ENCODE measurements at regions not wholly inside any gene's neighbourhood (a gene's known extent, or its start where the extent isn't known, plus 50 kb on each side); places are given as distances from the start of the nearest gene placed in this dataset.

- Histone ChIP-seq H3K4me1 (ENCODE audit: insufficient read depth, low read length) (no peaks in the 10 kb centered on the region), H4K20me1 (ENCODE audit: insufficient read depth, low read length) (no peaks in the 10 kb centered on the region), H3K4me3 (ENCODE audit: insufficient read depth, low read length) (no peak overlapping the region), H3K4me2 (ENCODE audit: insufficient read depth, low read length) (no peak overlapping the region), H3K27me3 (ENCODE audit: insufficient read depth, low read length) (no peaks in the 10 kb centered on the region), H3K79me2 (ENCODE audit: insufficient read depth, low read length) (no peaks in the 10 kb centered on the region), H2AFZ (ENCODE audit: low read length) (no peak overlapping the region), H3K27ac (ENCODE audit: low read depth, low read length) (no peak overlapping the region), H3K9me3 (ENCODE audit: low read depth, low read length) (no peaks in the 10 kb centered on the region), H3K36me3 (ENCODE audit: insufficient read depth, low read length) (no peaks in the 10 kb centered on the region)
- TF ChIP-seq CTCF (IDR thresholded peaks at IDR 0.05; ENCODE audit: extremely low read depth, low read depth, low read length), result no peak
- no peak for DNase-seq (ENCODE audit: insufficient read length, low spot score, missing footprints)
Observed at GRCh38 chr4:56251556-56251955, 135.7 kb downstream of the AASDH start.

- Histone ChIP-seq H3K27me3 (ENCODE audit: insufficient read depth, low read length) (no peaks in the 10 kb centered on the region), H3K36me3 (ENCODE audit: insufficient read depth, low read length) (no peaks in the 10 kb centered on the region), H4K20me1 (ENCODE audit: insufficient read depth, low read length) (no peaks in the 10 kb centered on the region), H3K4me1 (ENCODE audit: insufficient read depth, low read length) (no peaks in the 10 kb centered on the region), H3K79me2 (ENCODE audit: insufficient read depth, low read length) (no peaks in the 10 kb centered on the region), H3K4me3 (ENCODE audit: insufficient read depth, low read length) (no peak overlapping the region), H3K9me3 (ENCODE audit: low read depth, low read length) (no peaks in the 10 kb centered on the region), H2AFZ (ENCODE audit: low read length) (no peak overlapping the region), H3K4me2 (ENCODE audit: insufficient read depth, low read length) (no peak overlapping the region), H3K27ac (ENCODE audit: low read depth, low read length) (no peak overlapping the region)
- no peak for TF ChIP-seq CTCF (IDR thresholded peaks at IDR 0.05; ENCODE audit: extremely low read depth, low read depth, low read length)
- DNase-seq (ENCODE audit: insufficient read length, low spot score, missing footprints), result no peak
Observed at GRCh38 chr4:56250776-56251175, 136.5 kb downstream of the AASDH start.

- Histone ChIP-seq H3K4me3 (ENCODE audit: insufficient read depth, low read length) (no peak overlapping the region), H3K27ac (ENCODE audit: low read depth, low read length) (no peak overlapping the region), H3K27me3 (ENCODE audit: insufficient read depth, low read length) (no peaks in the 10 kb centered on the region), H3K36me3 (ENCODE audit: insufficient read depth, low read length) (no peaks in the 10 kb centered on the region), H3K79me2 (ENCODE audit: insufficient read depth, low read length) (no peaks in the 10 kb centered on the region), H3K9me3 (ENCODE audit: low read depth, low read length) (no peaks in the 10 kb centered on the region), H4K20me1 (ENCODE audit: insufficient read depth, low read length) (no peaks in the 10 kb centered on the region), H3K4me2 (ENCODE audit: insufficient read depth, low read length) (no peak overlapping the region), H2AFZ (ENCODE audit: low read length) (no peak overlapping the region), H3K4me1 (ENCODE audit: insufficient read depth, low read length) (no peaks in the 10 kb centered on the region)
- TF ChIP-seq CTCF (IDR thresholded peaks at IDR 0.05; ENCODE audit: extremely low read depth, low read depth, low read length), result no peak
- DNase-seq (ENCODE audit: insufficient read length, low spot score, missing footprints), result no peak
Observed at GRCh38 chr4:56247646-56248045, 139.6 kb downstream of the AASDH start.

- H3K4me1 ChIP-seq (ENCODE audit: insufficient read depth, low read length), result no peaks in the 10 kb centered on the region
- no peaks in the 10 kb centered on the region for H3K36me3 ChIP-seq (ENCODE audit: insufficient read depth, low read length)
- no peak overlapping the region for H2AFZ ChIP-seq (ENCODE audit: low read length)
- no peaks in the 10 kb centered on the region for H3K27me3 ChIP-seq (ENCODE audit: insufficient read depth, low read length)
- H3K9me3 ChIP-seq (ENCODE audit: low read depth, low read length), result no peaks in the 10 kb centered on the region
- no peak overlapping the region for H3K4me2 ChIP-seq (ENCODE audit: insufficient read depth, low read length)
- H3K79me2 ChIP-seq (ENCODE audit: insufficient read depth, low read length), result no peaks in the 10 kb centered on the region
- no peaks in the 10 kb centered on the region for H4K20me1 ChIP-seq (ENCODE audit: insufficient read depth, low read length)
- no peak overlapping the region for H3K4me3 ChIP-seq (ENCODE audit: insufficient read depth, low read length)
- DNase-seq (ENCODE audit: insufficient read length, low spot score, missing footprints), result no peak
- no peak overlapping the region for H3K27ac ChIP-seq (ENCODE audit: low read depth, low read length)
- TF ChIP-seq CTCF (IDR thresholded peaks at IDR 0.05; ENCODE audit: extremely low read depth, low read depth, low read length), result no peak
Observed at GRCh38 chr4:56246233-56246610, 141.1 kb downstream of the AASDH start.
